ENCODE measurements at regions not wholly inside any gene's neighbourhood (a gene's known extent, or its start where the extent isn't known, plus 50 kb on each side); places are given as distances from the start of the nearest gene placed in this dataset.

DNA sequence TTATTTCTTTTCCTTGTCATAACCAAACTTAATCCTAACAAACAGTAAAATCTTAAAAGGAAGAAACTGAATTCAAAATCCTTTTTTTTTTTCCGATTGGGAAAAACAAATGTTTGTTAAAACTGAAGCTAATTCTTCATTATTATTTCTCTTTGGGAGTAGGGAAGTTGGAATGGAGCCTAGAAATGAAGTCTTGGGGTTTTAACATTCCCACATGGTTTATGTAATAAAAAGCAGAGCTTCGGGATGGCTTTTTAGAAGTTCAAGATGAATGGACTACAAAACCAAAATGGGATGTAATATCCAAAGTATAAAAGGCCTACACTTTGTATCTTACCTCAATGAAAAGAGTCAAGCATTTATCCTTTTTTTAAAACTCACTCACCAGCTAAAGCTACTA lies 189.0 kb upstream of the TMC3 start:
- Histone ChIP-seq H2BK20ac (ENCODE audit: low read depth, low read length, poor library complexity, severe bottlenecking) (no peak overlapping the region), H2BK12ac (ENCODE audit: insufficient read length, low read depth, low read length) (no peak overlapping the region), H4K8ac (replicated peaks; ENCODE audit: insufficient read length, low read depth, low read length) (no peak overlapping the region), H3K23me2 (ENCODE audit: insufficient read length, low read depth, low read length, poor library complexity, severe bottlenecking) (no peaks in the 10 kb centered on the region), H4K91ac (ENCODE audit: insufficient read length, low read depth, low read length) (no peak overlapping the region), H3K14ac (ENCODE audit: insufficient read depth, low read length) (no peak overlapping the region), H2BK120ac (ENCODE audit: low read depth, low read length, poor library complexity, severe bottlenecking) (no peak overlapping the region), H2BK15ac (ENCODE audit: low read depth, low read length) (no peak overlapping the region), H2AK5ac (ENCODE audit: insufficient read length, low read length) (no peak overlapping the region), H3K79me2 (ENCODE audit: insufficient read depth, low read length) (no peaks in the 10 kb centered on the region), H3K27me3 (ENCODE audit: insufficient read depth, low read length) (no peaks in the 10 kb centered on the region), H3K9ac (ENCODE audit: extremely low read depth, insufficient read length, low read length) (no peak overlapping the region), H3K56ac (ENCODE audit: insufficient read length, low read depth, low read length) (no peak overlapping the region), H4K20me1 (ENCODE audit: control insufficient read depth, insufficient read depth, insufficient read length) (no peaks in the 10 kb centered on the region), H2AFZ (ENCODE audit: low read length) (no peak overlapping the region), H3K9me3 (ENCODE audit: control insufficient read depth, low read depth, low read length) (no peaks in the 10 kb centered on the region), H2BK5ac (ENCODE audit: insufficient read length, low read length) (no peak overlapping the region), H3K4me1 (ENCODE audit: insufficient read depth, low read length) (no peaks in the 10 kb centered on the region), H3K79me1 (ENCODE audit: insufficient read depth, low read depth, low read length, poor library complexity, severe bottlenecking) (no peaks in the 10 kb centered on the region), H3T11ph (ENCODE audit: low read length) (no peak overlapping the region), H3K27ac (ENCODE audit: insufficient read length, low read depth, low read length) (no peak overlapping the region), H3K23ac (ENCODE audit: insufficient read length, low read depth, low read length) (no peak overlapping the region), H3K4ac (ENCODE audit: low read depth, low read length) (no peak overlapping the region), H4K5ac (ENCODE audit: insufficient read length, low read depth, low read length) (no peak overlapping the region), H3K4me2 (ENCODE audit: insufficient read depth, insufficient read length, low read length) (no peak overlapping the region), H3K18ac (ENCODE audit: insufficient read length, low read depth, low read length) (no peak overlapping the region)
- DNase-seq: no peak
- TF ChIP-seq, protein P1, sequence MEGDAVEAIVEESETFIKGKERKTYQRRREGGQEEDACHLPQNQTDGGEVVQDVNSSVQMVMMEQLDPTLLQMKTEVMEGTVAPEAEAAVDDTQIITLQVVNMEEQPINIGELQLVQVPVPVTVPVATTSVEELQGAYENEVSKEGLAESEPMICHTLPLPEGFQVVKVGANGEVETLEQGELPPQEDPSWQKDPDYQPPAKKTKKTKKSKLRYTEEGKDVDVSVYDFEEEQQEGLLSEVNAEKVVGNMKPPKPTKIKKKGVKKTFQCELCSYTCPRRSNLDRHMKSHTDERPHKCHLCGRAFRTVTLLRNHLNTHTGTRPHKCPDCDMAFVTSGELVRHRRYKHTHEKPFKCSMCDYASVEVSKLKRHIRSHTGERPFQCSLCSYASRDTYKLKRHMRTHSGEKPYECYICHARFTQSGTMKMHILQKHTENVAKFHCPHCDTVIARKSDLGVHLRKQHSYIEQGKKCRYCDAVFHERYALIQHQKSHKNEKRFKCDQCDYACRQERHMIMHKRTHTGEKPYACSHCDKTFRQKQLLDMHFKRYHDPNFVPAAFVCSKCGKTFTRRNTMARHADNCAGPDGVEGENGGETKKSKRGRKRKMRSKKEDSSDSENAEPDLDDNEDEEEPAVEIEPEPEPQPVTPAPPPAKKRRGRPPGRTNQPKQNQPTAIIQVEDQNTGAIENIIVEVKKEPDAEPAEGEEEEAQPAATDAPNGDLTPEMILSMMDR (conservative IDR thresholded peaks at IDR 0.05): no peak
- Mint-ChIP-seq H3K27me3 (ENCODE audit: low read depth) (peaks cover 2% of the 10 kb centered on the region; the same call in 1 of the 2 replicates), H3K36me3 (ENCODE audit: insufficient read depth in 1 of 3, low read depth in 3 of 3) (no peaks in the 10 kb centered on the region; a peak in 1 of 7 replicates), H3K9me3 (no peaks in the 10 kb centered on the region; a peak in 2 of 5 replicates), H3K4me3 (no peak overlapping the region), H3K27ac (no peak overlapping the region), H3K4me1 (0 out of 4 replicates have a peak, but pooled peaks cover 0 to 3% of the 10 kb centered on the region in 2 experiments)
- no CpG with 5 or more reads among the region's 2 CpGs for WGBS (ENCODE audit: extremely low coverage, insufficient read length, low lambda C conversion rate)

All from H9 (cell line).